HCT116 (cell line): ENCODE measurements at regions not wholly inside any gene's neighbourhood (a gene's known extent, or its start where the extent isn't known, plus 50 kb on each side); places are given as distances from the start of the nearest gene placed in this dataset.

Source experiments
- CEBPB ChIP-seq: IDR thresholded peaks from 2 replicates; pipeline ENCODE4 v1.6.1; 2012; ENCODE audit warnings: low read depth
- CTCF ChIP-seq, 3 experiments: fragments of 200-600 bp in 1 of 3; sonication (generic) in 1 of 3; IDR thresholded peaks in 2 of 3; conservative IDR thresholded peaks in 1 of 3; 2 replicates each; pipeline ENCODE4 v1.5.1; 2012 to 2017; ENCODE audit warnings: low read depth in 2 of 3, low read length in 2 of 3, antibody characterized with exemption in 1 of 3, borderline replicate concordance in 1 of 3, control low read depth in 1 of 3, mild to moderate bottlenecking in 1 of 3, mixed read lengths in 1 of 3, mixed run types in 1 of 3, moderate library complexity in 1 of 3; ENCODE audit not compliant: insufficient read depth in 1 of 3
- EGR1 ChIP-seq: IDR thresholded peaks from 2 replicates; pipeline ENCODE4 v1.6.1; 2012; ENCODE audit warnings: low read depth
- EZH2 ChIP-seq: fragments of 200-600 bp; sonication (generic); IDR thresholded peaks from 2 replicates; pipeline ENCODE4 v1.6.1; 2017; ENCODE audit warnings: antibody characterized with exemption, mixed run types
- EZH2phosphoT487 ChIP-seq: fragments of 200-600 bp; IDR thresholded peaks from 2 replicates; pipeline ENCODE4 v1.6.1; 2018; ENCODE audit warnings: antibody characterized with exemption, borderline replicate concordance
- POLR2A ChIP-seq: IDR thresholded peaks from 2 replicates; pipeline ENCODE4 v1.7.0; 2011; ENCODE audit warnings: borderline replicate concordance; ENCODE audit not compliant: insufficient read depth, insufficient read length; ENCODE audit errors: extremely low read depth
- POLR2AphosphoS5 ChIP-seq: IDR thresholded peaks from 2 replicates; pipeline ENCODE4 v1.6.1; 2011; ENCODE audit warnings: mild to moderate bottlenecking, low read depth, low read length, moderate library complexity
- RAD21 ChIP-seq: IDR thresholded peaks from 2 replicates; pipeline ENCODE4 v1.6.1; 2012; ENCODE audit warnings: low read depth, mild to moderate bottlenecking
- SIN3A ChIP-seq: IDR thresholded peaks from 2 replicates; pipeline ENCODE4 v1.6.1; 2012; ENCODE audit warnings: low read depth
- SRF ChIP-seq: IDR thresholded peaks from 2 replicates; pipeline ENCODE4 v1.6.1; 2012; ENCODE audit warnings: low read depth
- TCF7L2 ChIP-seq: IDR thresholded peaks from 2 replicates; pipeline ENCODE4 v1.7.0; 2011; ENCODE audit warnings: borderline replicate concordance, inconsistent platforms; ENCODE audit not compliant: insufficient read depth, insufficient read length; ENCODE audit errors: extremely low read depth
- ZNF274 ChIP-seq: fragments of 200-500 bp; sonication (Bioruptor generic); IDR thresholded peaks from 2 replicates; pipeline ENCODE4 v1.6.1; 2014; ENCODE audit warnings: mild to moderate bottlenecking, low read depth, low read length, inconsistent platforms

- TF ChIP-seq CTCF (IDR thresholded peaks at IDR 0.05 in 2 of 3, conservative IDR thresholded peaks at IDR 0.05 in 1 of 3; ENCODE audit: borderline replicate concordance in 1 of 3, insufficient read depth in 1 of 3, low read depth in 2 of 3, low read length in 2 of 3) (no peak), EZH2 (no peak), ZNF274 (no peak), POLR2AphosphoS5 (no peak), EZH2phosphoT487 (no peak), RAD21 (no peak), POLR2A (no peak), TCF7L2 (no peak), EGR1 (no peak), SRF (no peak), SIN3A (no peak), CEBPB (no peak)
Observed at GRCh38 chr3:135752851-135753250, 212.7 kb upstream of the PPP2R3A start.
